GM19467 (cell line): ENCODE measurements at regions not wholly inside any gene's neighbourhood (a gene's known extent, or its start where the extent isn't known, plus 50 kb on each side); places are given as distances from the start of the nearest gene placed in this dataset.

Experiments
- ATAC-seq: cut with Tn5 transposase; IDR thresholded peaks from one replicate; pipeline ENCODE4 v1.9.1; 2021; ENCODE audit warnings: mild to moderate bottlenecking, moderate library complexity; ENCODE audit not compliant: unreplicated experiment

- no peak for ATAC-seq
Measured at GRCh38 chr17:55584861-55585260, 73.6 kb upstream of the SMIM36 start.

GRCh38 chr17:55584055-55584685 is 72.9 kb upstream of the SMIM36 start:
- no peak for ATAC-seq

- ATAC-seq, result no peak
Measured at GRCh38 chr17:55582897-55583296, 71.6 kb upstream of the SMIM36 start.

GRCh38 chr17:55580596-55581133 is 69.4 kb upstream of the SMIM36 start:
- no peak for ATAC-seq

GRCh38 chr17:55577687-55578086 is 66.4 kb upstream of the SMIM36 start:
- ATAC-seq, result no peak

GRCh38 chr17:55576996-55577586 is 65.8 kb upstream of the SMIM36 start:
- ATAC-seq, result peak; percentile 68

- ATAC-seq, result peak; percentile 26
Measured at GRCh38 chr17:55576237-55576995, 65.2 kb upstream of the SMIM36 start.

- ATAC-seq, result no peak
Measured at GRCh38 chr17:55575058-55575636, 63.9 kb upstream of the SMIM36 start.

- ATAC-seq, result no peak
Measured at GRCh38 chr17:55572599-55572998, 61.3 kb upstream of the SMIM36 start.

- ATAC-seq, result no peak
Measured at GRCh38 chr17:55572139-55572538, 60.9 kb upstream of the SMIM36 start.

- ATAC-seq, result no peak
Measured at GRCh38 chr17:55571095-55571494, 59.8 kb upstream of the SMIM36 start.

- ATAC-seq, result no peak
Measured at GRCh38 chr17:55570391-55570790, 59.1 kb upstream of the SMIM36 start.

- no peak for ATAC-seq
Measured at GRCh38 chr17:55567240-55568214, 56.3 kb upstream of the SMIM36 start.

- no peak for ATAC-seq
Measured at GRCh38 chr17:55564081-55564480, 52.8 kb upstream of the SMIM36 start.

GRCh38 chr17:55563363-55563762 is 52.1 kb upstream of the SMIM36 start:
- no peak for ATAC-seq

GRCh38 chr17:55561973-55562495 is 50.8 kb upstream of the SMIM36 start:
- ATAC-seq, result no peak

- ATAC-seq, result no peak
Measured at GRCh38 chr17:55561316-55561972, 50.2 kb upstream of the SMIM36 start.
